ENCODE measurements at regions not wholly inside any gene's neighbourhood (a gene's known extent, or its start where the extent isn't known, plus 50 kb on each side); places are given as distances from the start of the nearest gene placed in this dataset.

GRCh38 chr16:5430598-5430997 lies 333.0 kb upstream of the EEF2KMT start:
- DNase-seq (ENCODE audit: low spot score): no peak

- no peak for DNase-seq (ENCODE audit: low spot score)
Observed at GRCh38 chr16:5428932-5429331, 331.3 kb upstream of the EEF2KMT start.

- no peak for DNase-seq (ENCODE audit: low spot score)
Observed at GRCh38 chr16:5427571-5427970, 330.0 kb upstream of the EEF2KMT start.

- DNase-seq (ENCODE audit: low spot score): no peak
Observed at GRCh38 chr16:5422643-5423496, 325.3 kb upstream of the EEF2KMT start.

- no peak for DNase-seq (ENCODE audit: low spot score)
Observed at GRCh38 chr16:5422047-5422446, 324.5 kb upstream of the EEF2KMT start.

GRCh38 chr16:5416013-5416412 lies 318.4 kb upstream of the EEF2KMT start:
- DNase-seq (ENCODE audit: low spot score): no peak

- DNase-seq (ENCODE audit: low spot score): no peak
Observed at GRCh38 chr16:5415123-5415522, 317.5 kb upstream of the EEF2KMT start.

- DNase-seq (ENCODE audit: low spot score): no peak
Observed at GRCh38 chr16:5412731-5413130, 315.1 kb upstream of the EEF2KMT start.

GRCh38 chr16:5398203-5398602 lies 300.6 kb upstream of the EEF2KMT start:
- no peak for DNase-seq (ENCODE audit: low spot score)

GRCh38 chr16:5396880-5397279 lies 299.3 kb upstream of the EEF2KMT start:
- no peak for DNase-seq (ENCODE audit: low spot score)

GRCh38 chr16:5393070-5393469 lies 295.5 kb upstream of the EEF2KMT start:
- DNase-seq (ENCODE audit: low spot score): no peak

- DNase-seq (ENCODE audit: low spot score): no peak
Observed at GRCh38 chr16:5386989-5387388, 289.4 kb upstream of the EEF2KMT start.

- no peak for DNase-seq (ENCODE audit: low spot score)
Observed at GRCh38 chr16:5385811-5386210, 288.2 kb upstream of the EEF2KMT start.

GRCh38 chr16:5385115-5385514 lies 287.5 kb upstream of the EEF2KMT start:
- no peak for DNase-seq (ENCODE audit: low spot score)

GRCh38 chr16:5383737-5384136 lies 286.1 kb upstream of the EEF2KMT start:
- DNase-seq (ENCODE audit: low spot score): no peak

GRCh38 chr16:5382484-5382883 lies 284.9 kb upstream of the EEF2KMT start:
- no peak for DNase-seq (ENCODE audit: low spot score)

- DNase-seq (ENCODE audit: low spot score): no peak
Observed at GRCh38 chr16:5381481-5381880, 283.9 kb upstream of the EEF2KMT start.

GRCh38 chr16:5379954-5380353 lies 282.4 kb upstream of the EEF2KMT start:
- no peak for DNase-seq (ENCODE audit: low spot score)

GRCh38 chr16:5378531-5378930 lies 280.9 kb upstream of the EEF2KMT start:
- DNase-seq (ENCODE audit: low spot score): no peak

GRCh38 chr16:5377280-5377898 lies 279.8 kb upstream of the EEF2KMT start:
- no peak for DNase-seq (ENCODE audit: low spot score)

GRCh38 chr16:5374184-5374583 lies 276.6 kb upstream of the EEF2KMT start:
- DNase-seq (ENCODE audit: low spot score): no peak

GRCh38 chr16:5367951-5368350 lies 270.4 kb upstream of the EEF2KMT start:
- no peak for DNase-seq (ENCODE audit: low spot score)

- DNase-seq (ENCODE audit: low spot score): no peak
Observed at GRCh38 chr16:5366126-5366525, 268.5 kb upstream of the EEF2KMT start.

GRCh38 chr16:5364186-5364585 lies 266.6 kb upstream of the EEF2KMT start:
- DNase-seq (ENCODE audit: low spot score): no peak
